ENCODE measurements at regions not wholly inside any gene's neighbourhood (a gene's known extent, or its start where the extent isn't known, plus 50 kb on each side); places are given as distances from the start of the nearest gene placed in this dataset.
"Not testable (repeated sequence)": the region's sequence is repeated elsewhere in the genome, so short reads cannot be mapped to it uniquely, and the experiment has no call there.

DNA sequence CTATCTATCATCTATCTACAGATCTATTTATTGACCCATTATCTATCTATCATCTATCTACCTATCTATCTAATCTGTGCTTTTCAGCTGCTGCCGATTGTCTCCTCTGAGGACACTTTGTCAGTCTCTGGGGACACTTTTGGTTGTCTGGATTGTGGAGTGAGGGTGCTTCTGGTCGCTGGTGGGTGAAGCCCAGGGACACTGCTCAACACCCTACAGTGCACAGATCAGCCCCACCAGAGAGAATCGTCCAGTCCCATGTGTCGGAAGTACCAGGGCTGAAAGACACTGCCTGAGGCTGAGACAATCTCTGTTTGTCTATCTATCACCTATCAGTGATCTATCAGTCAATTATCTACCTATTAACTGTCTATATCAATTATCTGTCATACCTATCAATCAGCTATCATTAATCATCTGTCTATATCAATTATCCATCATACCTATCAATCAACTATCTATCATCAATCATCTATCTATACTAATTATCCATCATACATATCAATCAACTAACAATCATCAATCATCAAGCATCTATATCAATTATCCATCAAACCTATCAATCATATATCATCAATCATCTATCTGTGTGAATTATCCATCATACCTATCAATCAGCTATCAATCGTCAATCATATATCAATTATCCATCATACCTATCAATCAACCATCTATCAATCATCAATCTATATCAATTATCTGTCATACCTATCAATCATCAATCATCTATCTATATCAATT, 70.0 kb upstream of the PPP2R3B start:
- peaks cover 14% of the 10 kb centered on the region for H3K9me3 Mint-ChIP-seq
- H3K4me1 Mint-ChIP-seq (ENCODE audit: low read depth), result no peaks in the 10 kb centered on the region
- no peaks in the 10 kb centered on the region for H3K27me3 Mint-ChIP-seq (ENCODE audit: low read depth)
- no peak overlapping the region for H3K27ac Mint-ChIP-seq
- no peak overlapping the region for H3K4me3 Mint-ChIP-seq
- H3K36me3 Mint-ChIP-seq (ENCODE audit: low read depth), result no peaks in the 10 kb centered on the region

DNA sequence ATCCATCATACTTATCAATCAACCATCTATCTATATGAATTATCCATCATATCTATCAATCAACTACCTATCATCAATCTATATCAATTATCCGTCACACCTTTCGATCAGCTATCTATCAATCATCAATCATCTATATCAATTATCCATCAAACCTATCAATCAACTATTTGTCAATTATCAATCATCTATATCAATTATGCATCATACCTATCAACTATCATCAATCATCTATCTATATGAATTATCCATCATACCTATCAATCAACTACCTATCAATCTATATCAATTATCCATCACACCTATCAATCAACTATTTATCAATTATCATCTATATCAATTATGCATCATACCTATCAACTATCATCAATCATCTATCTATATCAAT, 70.6 kb upstream of the PPP2R3B start:
- H3K36me3 Mint-ChIP-seq (ENCODE audit: low read depth), result peaks cover 1% of the 10 kb centered on the region
- no peak overlapping the region for H3K4me3 Mint-ChIP-seq
- no peaks in the 10 kb centered on the region for H3K27me3 Mint-ChIP-seq (ENCODE audit: low read depth)
- H3K27ac Mint-ChIP-seq, result no peak overlapping the region
- H3K9me3 Mint-ChIP-seq, result peaks cover 20% of the 10 kb centered on the region
- H3K4me1 Mint-ChIP-seq (ENCODE audit: low read depth), result no peaks in the 10 kb centered on the region

DNA sequence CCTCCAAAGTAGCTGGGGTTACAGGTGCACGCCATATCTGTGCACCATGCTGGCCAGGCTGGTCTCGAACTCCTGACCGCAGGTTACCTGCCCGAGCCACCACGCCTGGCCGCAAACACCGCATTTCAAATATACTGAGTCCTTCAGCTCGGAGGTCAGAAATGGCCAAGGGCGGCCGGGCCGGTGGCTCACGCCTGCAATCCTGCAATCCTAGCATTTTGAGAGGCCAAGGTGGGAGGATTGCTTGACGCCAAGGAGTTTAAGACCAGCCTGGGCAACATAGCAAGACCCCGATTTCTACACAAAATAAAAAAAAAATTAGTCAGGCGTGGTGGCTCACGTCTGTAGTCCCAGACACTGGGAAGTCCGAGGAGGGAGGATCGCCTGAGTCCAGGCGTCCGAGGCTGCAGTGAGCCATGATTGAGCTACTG, 71.9 kb upstream of the PPP2R3B start:
- Mint-ChIP-seq H3K27ac (no peak overlapping the region), H3K4me1 (ENCODE audit: low read depth) (no peaks in the 10 kb centered on the region), H3K9me3 (peaks cover 26% of the 10 kb centered on the region), H3K27me3 (ENCODE audit: low read depth) (no peaks in the 10 kb centered on the region), H3K36me3 (ENCODE audit: low read depth) (peaks cover 3% of the 10 kb centered on the region), H3K4me3 (no peak overlapping the region)

DNA sequence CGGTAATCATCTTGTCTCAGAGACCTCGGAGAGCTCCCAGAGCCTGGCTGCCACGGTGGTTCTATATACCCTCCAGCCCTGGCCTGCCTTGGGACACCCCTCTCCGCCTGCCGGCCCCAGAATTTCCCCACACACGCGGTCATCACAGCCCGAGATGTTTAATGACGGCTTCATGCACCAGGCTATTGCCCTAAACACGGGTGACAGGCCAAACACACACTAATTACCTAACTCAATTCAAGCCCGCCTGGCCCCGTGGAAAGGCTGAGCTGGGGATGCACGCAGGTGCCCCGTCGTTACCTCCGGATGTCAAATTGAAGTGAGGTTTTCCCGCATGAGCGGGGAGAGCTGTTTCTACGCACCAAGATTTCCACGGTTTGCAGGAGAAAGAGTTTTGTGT, 72.9 kb upstream of the PPP2R3B start:
- peaks cover 26% of the 10 kb centered on the region for H3K9me3 Mint-ChIP-seq
- no peak overlapping the region for H3K4me3 Mint-ChIP-seq
- H3K4me1 Mint-ChIP-seq (ENCODE audit: low read depth), result no peaks in the 10 kb centered on the region
- H3K27me3 Mint-ChIP-seq (ENCODE audit: low read depth), result no peaks in the 10 kb centered on the region
- H3K36me3 Mint-ChIP-seq (ENCODE audit: low read depth), result peaks cover 3% of the 10 kb centered on the region
- H3K27ac Mint-ChIP-seq, result no peak overlapping the region

DNA sequence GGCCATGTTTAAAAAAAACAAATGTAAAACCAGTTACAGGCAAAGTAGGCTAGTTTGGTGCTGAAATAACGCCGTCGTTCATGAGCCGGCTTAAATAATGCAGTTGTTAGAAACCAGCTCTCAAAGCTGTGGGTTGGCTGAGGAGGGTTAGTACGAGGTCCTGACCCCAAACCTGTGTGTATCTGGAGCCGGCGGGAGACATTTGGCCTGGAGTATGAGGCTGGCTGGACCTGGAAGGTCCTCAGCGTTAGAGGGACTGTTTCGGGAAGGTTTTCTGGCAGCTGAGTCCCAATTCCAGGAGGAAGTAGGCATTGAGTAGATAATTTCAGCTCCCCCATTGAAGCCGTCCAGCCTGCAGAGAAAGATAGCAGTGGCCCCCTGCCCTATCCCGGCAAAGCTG, 73.4 kb upstream of the PPP2R3B start:
- H3K27me3 Mint-ChIP-seq (ENCODE audit: low read depth), result no peaks in the 10 kb centered on the region
- H3K27ac Mint-ChIP-seq, result no peak overlapping the region
- no peaks in the 10 kb centered on the region for H3K4me1 Mint-ChIP-seq (ENCODE audit: low read depth)
- H3K4me3 Mint-ChIP-seq, result no peak overlapping the region
- peaks cover 26% of the 10 kb centered on the region for H3K9me3 Mint-ChIP-seq
- H3K36me3 Mint-ChIP-seq (ENCODE audit: low read depth), result peaks cover 3% of the 10 kb centered on the region

DNA sequence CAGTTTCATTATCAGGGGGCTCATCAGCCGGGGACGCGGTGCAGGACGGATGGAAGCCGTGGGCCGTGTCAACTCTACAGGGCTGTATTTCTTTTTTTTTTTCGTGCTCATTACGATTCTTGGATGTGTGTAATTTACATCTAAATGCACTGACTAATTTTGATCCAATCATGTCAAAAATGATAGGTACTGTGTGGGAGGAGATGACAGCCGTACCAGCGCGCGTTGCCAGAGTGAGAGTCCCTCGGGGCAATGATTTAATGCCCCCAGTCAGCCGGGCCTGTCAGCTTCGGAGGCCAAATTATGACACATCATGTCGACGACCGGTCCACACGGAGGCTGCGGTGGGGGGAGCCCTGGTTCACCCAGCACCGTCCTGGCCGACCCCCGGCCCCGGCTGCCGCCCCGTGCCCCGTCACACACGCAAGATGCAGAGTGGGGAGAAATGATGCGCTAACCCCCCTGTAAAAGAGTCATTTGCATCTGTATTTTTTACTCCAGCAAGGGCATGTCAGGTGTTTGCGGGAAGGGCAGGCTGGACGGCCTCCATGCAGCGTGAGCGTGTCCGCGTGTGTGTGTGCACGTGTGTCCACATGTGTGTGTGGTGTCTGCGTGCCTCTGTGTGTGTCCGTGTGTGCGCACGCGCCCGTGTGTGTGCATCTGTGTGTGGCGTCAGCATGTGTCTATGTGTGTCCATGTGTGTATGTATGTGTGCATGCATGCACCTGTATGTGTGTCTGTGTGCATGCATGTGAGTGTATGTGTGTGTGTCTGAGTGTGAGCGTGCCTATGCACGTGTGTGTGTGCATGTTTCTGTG, 74.3 kb upstream of the PPP2R3B start:
- Mint-ChIP-seq H3K36me3 (ENCODE audit: low read depth) (peaks cover 3% of the 10 kb centered on the region), H3K4me3 (no peak overlapping the region), H3K27ac (no peak overlapping the region), H3K4me1 (ENCODE audit: low read depth) (no peaks in the 10 kb centered on the region), H3K9me3 (peaks cover 26% of the 10 kb centered on the region), H3K27me3 (ENCODE audit: low read depth) (no peaks in the 10 kb centered on the region)

DNA sequence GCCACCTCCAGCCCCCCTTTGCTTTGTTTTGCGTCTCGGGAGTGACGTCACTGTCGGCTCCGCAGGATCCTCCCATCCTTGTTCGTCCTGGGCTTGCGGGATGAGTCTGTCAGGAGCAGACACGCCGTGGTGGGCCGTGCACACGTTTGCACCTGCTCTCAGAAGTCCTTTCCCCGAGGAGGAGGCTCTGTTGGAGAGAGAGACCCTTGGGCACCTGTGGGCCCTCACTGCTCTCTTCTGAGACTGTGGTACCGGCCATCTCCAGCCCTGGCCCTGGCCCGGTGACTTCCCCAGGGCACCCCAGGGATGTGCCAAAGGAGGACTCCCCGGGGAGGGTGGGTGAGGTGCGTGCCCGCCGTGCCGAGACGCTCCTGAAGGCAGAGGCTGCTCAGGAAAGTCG, 76.1 kb upstream of the PPP2R3B start:
- H3K36me3 Mint-ChIP-seq (ENCODE audit: low read depth), result peaks cover 3% of the 10 kb centered on the region
- H3K4me1 Mint-ChIP-seq (ENCODE audit: low read depth), result no peaks in the 10 kb centered on the region
- no peak overlapping the region for H3K4me3 Mint-ChIP-seq
- no peaks in the 10 kb centered on the region for H3K27me3 Mint-ChIP-seq (ENCODE audit: low read depth)
- peaks cover 18% of the 10 kb centered on the region for H3K9me3 Mint-ChIP-seq
- no peak overlapping the region for H3K27ac Mint-ChIP-seq

DNA sequence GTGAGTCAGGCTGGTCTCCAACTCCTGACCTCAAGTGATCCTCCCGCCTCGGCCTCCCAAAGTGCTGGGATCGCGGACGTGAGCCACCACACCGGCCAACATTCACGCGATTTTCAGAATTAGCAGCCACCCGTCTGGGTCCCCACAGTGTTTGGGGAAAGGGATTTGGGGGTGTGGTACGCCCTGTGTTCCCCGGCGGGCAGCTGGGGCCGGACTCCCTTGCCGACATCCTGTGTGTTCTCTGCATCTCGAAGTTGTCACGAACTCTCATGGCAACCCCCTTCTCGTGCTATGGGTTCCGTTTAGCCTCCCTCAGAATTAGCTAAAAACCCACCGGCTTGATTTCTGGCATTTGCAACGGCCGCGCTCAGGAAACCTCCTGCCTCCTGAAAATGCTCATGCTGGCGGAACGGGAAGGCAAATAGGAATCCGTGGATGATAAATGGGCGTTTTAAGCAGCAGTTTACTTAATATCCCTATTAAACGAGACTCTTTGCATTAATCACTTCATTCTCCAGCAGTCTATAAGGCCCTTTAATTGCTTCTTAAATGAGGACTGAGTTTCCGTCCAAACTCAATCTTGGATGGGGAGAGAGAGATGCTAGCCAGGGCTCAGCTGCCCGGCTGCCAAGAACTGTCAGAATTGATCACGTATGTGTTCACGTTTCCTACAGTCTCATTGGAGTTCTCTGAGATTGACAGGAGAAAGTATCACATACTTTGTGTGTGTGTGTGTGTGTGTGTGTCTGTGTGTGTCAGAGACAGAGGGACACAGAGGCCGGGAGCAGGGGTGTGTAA, 78.9 kb upstream of the PPP2R3B start:
- no peak overlapping the region for H3K4me3 Mint-ChIP-seq
- H3K36me3 Mint-ChIP-seq (ENCODE audit: low read depth), result peaks cover 3% of the 10 kb centered on the region
- no peak overlapping the region for H3K27ac Mint-ChIP-seq
- H3K9me3 Mint-ChIP-seq, result peaks cover 23% of the 10 kb centered on the region
- no peaks in the 10 kb centered on the region for H3K27me3 Mint-ChIP-seq (ENCODE audit: low read depth)
- H3K4me1 Mint-ChIP-seq (ENCODE audit: low read depth), result no peaks in the 10 kb centered on the region

DNA sequence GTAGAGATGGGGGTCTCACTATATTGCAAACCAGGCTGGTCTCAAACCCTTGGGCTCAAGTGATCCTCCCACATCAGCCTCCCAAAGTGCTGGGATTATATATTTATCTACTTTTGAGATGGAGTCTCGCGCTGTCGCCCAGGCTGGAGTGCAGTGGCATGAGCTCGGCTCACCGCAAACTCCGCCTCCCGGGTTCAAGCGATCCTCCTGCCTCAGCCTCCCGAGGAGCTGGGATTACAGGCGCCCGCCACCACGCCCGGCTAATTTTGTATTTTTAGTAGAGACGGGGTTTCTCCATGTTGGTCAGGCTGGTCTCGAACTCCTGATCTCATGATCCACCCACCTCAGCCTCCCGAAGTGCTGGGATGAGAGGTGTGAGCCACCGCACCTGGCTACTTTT, 80.1 kb upstream of the PPP2R3B start:
- not testable (repeated sequence) for H3K27ac Mint-ChIP-seq; H3K27me3 Mint-ChIP-seq (ENCODE audit: low read depth); H3K4me3 Mint-ChIP-seq; H3K36me3 Mint-ChIP-seq (ENCODE audit: low read depth); H3K4me1 Mint-ChIP-seq (ENCODE audit: low read depth)
- H3K9me3 Mint-ChIP-seq, result peaks cover 21% of the 10 kb centered on the region

DNA sequence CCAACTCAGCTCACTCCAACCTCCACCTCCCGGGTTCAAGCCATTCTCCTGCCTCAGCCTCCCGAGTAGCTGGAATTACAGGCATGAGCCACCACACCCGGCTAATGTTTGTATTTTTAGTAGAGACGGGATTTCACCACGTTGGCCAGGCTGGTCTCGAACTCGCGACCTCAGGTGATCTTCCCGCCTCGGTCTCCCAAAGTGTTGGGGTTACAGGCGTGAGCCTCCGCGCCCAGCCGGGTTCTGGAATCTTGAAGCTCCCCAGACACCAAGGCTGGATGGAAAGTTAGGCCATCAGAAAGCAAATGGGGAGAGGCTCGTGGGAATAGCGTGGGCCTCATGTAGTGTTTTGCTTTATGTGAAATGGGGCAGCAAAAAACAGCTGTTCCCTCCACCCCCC, 81.0 kb upstream of the PPP2R3B start:
- H3K36me3 Mint-ChIP-seq (ENCODE audit: low read depth); H3K27ac Mint-ChIP-seq; H3K4me3 Mint-ChIP-seq; H3K4me1 Mint-ChIP-seq (ENCODE audit: low read depth); H3K27me3 Mint-ChIP-seq (ENCODE audit: low read depth): not testable (repeated sequence)
- peaks cover 20% of the 10 kb centered on the region for H3K9me3 Mint-ChIP-seq

DNA sequence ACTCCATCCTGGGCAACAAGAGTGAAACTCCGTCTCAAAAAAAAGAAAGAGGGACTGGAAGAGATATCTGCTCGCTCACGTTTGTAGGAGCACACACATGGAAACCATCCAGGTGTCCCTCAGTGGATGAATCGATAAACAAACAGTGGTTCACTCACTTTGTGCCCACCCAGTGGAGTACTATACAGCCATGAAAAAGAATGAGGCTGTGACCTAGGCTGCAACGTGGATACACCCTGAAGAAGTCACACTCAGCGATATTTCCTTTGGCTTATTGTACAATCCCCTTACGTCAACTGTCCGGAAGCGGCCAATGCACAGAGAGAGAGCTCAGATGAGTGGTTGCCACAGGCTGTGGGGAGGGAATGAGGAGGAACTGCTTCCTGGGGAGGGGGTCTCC, 82.3 kb upstream of the PPP2R3B start:
- Mint-ChIP-seq H3K4me3 (no peak overlapping the region), H3K27me3 (ENCODE audit: low read depth) (no peaks in the 10 kb centered on the region), H3K36me3 (ENCODE audit: low read depth) (no peaks in the 10 kb centered on the region), H3K27ac (no peak overlapping the region), H3K4me1 (ENCODE audit: low read depth) (no peaks in the 10 kb centered on the region), H3K9me3 (peaks cover 22% of the 10 kb centered on the region)

DNA sequence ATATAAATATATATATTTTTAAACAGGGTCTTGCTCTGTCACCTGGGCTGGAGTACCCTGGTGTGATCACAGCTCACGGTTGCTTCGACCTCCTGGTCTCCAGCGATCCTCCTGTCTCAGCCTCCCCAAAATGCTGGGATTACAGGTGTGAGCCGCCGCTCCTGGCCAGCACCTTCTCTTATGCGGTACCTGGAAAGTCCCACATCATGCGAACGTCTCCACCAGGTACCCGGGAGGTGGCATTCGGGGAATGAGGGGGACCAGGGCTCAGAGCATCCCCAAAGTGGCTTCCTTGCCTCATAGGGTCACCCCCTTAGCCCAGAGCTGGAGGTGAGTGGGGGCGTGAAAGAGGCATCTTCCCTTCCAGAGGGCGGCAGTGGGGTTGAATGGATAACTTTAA, 84.0 kb upstream of the PPP2R3B start:
- H3K4me3 Mint-ChIP-seq, result no peak overlapping the region
- H3K27ac Mint-ChIP-seq, result no peak overlapping the region
- no peaks in the 10 kb centered on the region for H3K36me3 Mint-ChIP-seq (ENCODE audit: low read depth)
- no peaks in the 10 kb centered on the region for H3K4me1 Mint-ChIP-seq (ENCODE audit: low read depth)
- peaks cover 25% of the 10 kb centered on the region for H3K9me3 Mint-ChIP-seq
- H3K27me3 Mint-ChIP-seq (ENCODE audit: low read depth), result no peaks in the 10 kb centered on the region

DNA sequence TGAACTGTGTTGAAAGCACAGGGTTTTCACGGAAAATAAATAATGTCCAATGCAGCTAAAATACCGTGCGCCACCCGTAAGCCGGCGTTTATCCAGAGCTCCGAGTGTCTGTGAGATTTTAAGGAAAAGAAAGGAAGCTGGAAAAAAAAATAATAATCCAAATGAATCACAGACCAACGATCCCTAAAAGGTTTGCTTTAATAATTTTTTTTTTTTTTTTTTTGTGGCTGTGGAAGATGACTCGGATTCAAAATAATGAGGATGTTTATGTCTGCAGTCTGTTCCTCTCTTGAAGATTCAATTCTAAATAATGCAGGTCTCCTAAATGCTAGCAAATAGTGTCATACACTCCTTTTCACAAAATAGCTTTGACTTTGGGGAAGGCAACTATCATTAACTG, 84.6 kb upstream of the PPP2R3B start:
- Mint-ChIP-seq H3K4me1 (ENCODE audit: low read depth) (no peaks in the 10 kb centered on the region), H3K27me3 (ENCODE audit: low read depth) (no peaks in the 10 kb centered on the region), H3K27ac (no peak overlapping the region), H3K4me3 (no peak overlapping the region), H3K9me3 (peaks cover 25% of the 10 kb centered on the region), H3K36me3 (ENCODE audit: low read depth) (no peaks in the 10 kb centered on the region)

DNA sequence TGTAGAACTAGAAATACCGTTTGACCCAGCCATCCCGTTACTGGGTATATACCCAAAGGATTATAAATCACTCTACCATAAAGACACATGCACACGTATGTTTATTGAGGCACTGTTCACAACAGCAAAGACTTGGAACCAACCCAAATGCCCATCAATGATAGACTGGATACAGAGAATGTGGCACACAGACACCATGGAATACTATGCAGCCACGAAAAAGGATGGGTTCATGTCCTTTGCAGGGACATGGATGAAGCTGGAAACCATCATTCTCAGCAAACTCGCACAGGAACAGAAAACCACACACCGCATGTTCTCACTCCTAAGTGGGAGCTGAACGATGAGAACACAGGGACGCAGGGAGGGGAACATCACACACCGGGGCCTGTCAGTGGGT, 85.6 kb upstream of the PPP2R3B start:
- H3K36me3 Mint-ChIP-seq (ENCODE audit: low read depth); H3K27me3 Mint-ChIP-seq (ENCODE audit: low read depth); H3K4me3 Mint-ChIP-seq; H3K4me1 Mint-ChIP-seq (ENCODE audit: low read depth); H3K27ac Mint-ChIP-seq: not testable (repeated sequence)
- peaks cover 25% of the 10 kb centered on the region for H3K9me3 Mint-ChIP-seq

Measured in T-helper 1 cell treated with Interleukin-12 subunit alpha and Interleukin-12 subunit beta and Interleukin-4 antibody, amounts not matched to agents 30 μg/mL and 1 μg/mL, for 36 hours (primary cell).